OCI-LY3 (cell line): ENCODE measurements at regions not wholly inside any gene's neighbourhood (a gene's known extent, or its start where the extent isn't known, plus 50 kb on each side); places are given as distances from the start of the nearest gene placed in this dataset.
A peak's percentile ranks its signal among the peaks of the same experiment; 100 is the strongest.

Source experiments
- CTCF ChIP-seq: fragments of 200-600, 300-600 bp; sonication (generic); IDR thresholded peaks from 2 replicates; pipeline ENCODE4 v1.5.1; 2014; ENCODE audit warnings: antibody characterized with exemption, low read length, low read depth
- EZH2phosphoT487 ChIP-seq: fragments of 200-600 bp; shearing (Covaris generic); IDR thresholded peaks from 2 replicates; pipeline ENCODE4 v1.6.1; 2018; ENCODE audit warnings: antibody characterized with exemption, mixed run types, low read depth

- peak; percentile 49 for TF ChIP-seq CTCF
- TF ChIP-seq EZH2phosphoT487: no peak
These were observed 192.1 kb upstream of the EOMES start for GRCh38 chr3:27914199-27914598.
